NCI-H1436 treated with DMSO at 0.1 percent for 48 hours (cell line): ENCODE measurements at regions not wholly inside any gene's neighbourhood (a gene's known extent, or its start where the extent isn't known, plus 50 kb on each side); places are given as distances from the start of the nearest gene placed in this dataset.
A peak's percentile ranks its signal among the peaks of the same experiment; 100 is the strongest.

Experiments
- DNase-seq: peaks from one replicate; lab custom pipeline; 2025; lab: John Stamatoyannopoulos, UW

DNA sequence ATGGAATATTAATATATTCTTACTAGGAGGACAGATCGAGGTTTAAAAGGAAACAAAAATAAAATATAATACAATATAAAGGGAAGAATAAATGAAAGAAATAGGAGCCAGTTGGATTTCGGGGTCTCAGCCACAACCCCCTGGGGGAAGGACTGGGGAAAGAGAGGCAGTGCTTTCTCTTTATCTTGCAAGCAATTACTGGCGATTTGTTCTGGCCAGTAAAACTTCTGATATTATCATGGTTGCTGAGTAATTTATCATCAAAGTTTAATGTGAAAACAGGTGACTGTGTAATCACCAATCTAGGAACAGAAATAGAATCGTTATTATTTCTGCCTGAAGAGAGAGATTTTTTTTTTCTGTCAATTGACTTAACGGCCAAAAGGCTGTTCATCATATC is 917.7 kb upstream of the CELF4 start:
- DNase-seq = no peak

DNA sequence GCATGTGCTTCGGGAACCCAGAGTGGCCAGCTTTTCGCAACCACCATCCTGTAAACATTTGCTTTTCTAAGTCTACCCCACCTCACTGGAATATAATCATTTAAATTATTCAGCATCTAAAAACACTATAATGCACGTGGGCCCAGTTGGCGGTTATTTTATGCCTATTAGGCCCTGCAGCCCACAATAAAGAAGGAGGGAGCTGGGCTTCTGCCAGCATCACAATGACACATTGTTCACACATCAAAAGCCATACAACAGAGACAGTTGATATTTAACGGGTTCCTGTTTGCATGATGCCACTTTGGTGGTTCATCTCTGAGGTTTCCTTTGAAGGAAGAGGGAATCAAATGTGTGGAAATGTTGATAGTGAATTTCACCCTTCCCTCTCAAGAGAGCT is 916.0 kb upstream of the CELF4 start:
- DNase-seq = no peak

DNA sequence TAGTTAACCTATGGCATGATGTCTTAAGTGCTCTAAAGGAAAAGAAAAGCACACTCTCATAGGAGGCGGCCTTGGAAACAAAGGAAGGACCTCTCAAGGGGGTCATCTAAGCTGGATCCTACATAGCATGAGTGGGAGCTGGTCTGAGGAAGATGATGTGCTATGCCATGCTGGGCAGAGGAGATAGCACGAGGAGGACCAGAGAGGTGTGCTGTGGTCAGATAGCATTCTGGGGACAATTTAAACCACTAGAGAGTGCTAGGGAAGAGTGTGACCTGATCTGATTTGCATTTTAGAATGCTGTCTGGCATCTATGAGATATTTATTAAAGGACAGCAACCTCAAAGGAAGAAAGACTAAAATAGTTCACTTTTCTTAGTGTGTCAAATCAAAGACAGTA is 910.1 kb upstream of the CELF4 start:
- DNase-seq = no peak

DNA sequence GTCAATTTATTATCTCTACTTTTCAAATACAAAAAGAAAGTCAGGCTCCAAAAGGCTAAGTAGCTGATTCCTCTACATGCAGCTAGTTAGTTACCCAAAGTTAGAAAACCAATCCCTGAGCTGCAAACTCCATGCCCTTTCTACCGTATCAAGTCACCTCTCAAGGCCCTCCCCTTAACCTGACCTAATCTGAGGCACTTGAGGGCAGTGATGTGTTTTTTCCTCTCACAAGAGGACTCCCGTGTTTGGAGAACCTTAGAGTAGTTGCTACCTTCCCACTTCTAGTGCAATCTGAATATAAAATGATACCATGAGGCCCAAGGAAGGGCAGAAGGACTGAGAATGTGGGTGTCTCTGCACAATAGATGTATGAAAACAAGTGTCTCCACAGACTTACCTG is 907.9 kb upstream of the CELF4 start:
- DNase-seq = no peak

- DNase-seq = no peak
Observed at GRCh38 chr18:38470421-38470820, 904.8 kb upstream of the CELF4 start.

DNA sequence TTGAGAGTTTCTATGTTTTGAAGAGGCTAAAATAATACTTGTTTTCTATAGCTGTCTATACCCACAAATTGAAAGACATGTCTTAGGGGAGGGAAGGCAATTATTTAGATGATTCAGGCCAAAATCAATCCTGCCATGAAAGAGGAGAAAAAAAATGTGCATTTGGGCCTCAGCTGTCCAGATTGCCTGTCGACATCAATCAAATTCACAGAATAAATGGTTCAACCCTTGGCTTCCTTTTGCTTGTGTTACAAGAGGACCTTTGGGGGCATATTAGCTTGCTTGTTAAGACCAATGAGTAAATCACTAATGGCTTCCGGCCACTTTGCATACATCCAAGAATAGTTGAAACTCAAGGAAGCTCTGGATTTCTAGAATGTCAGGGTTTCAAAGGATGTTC is 900.8 kb upstream of the CELF4 start:
- no peak for DNase-seq

DNA sequence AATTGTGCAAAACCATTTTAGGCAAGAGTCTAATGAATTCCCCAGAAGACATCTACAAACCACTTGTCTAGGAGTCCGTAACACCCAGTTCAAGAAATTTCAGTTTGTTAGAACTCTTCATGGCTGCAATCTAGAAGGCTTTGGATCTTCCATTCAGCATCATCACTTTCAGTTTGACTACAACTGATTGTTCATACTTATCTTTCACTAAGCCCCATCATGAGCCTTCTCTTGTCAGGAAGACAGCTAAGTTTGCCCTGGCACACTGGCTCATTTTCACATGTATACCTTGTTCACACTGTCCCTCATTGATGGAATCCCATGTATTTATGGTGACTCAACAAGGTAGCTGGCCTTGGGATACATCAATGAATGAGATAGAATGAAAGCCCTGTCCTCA is 898.4 kb upstream of the CELF4 start:
- DNase-seq = no peak

GRCh38 chr18:38460657-38461056 is 895.1 kb upstream of the CELF4 start:
- DNase-seq = no peak

DNA sequence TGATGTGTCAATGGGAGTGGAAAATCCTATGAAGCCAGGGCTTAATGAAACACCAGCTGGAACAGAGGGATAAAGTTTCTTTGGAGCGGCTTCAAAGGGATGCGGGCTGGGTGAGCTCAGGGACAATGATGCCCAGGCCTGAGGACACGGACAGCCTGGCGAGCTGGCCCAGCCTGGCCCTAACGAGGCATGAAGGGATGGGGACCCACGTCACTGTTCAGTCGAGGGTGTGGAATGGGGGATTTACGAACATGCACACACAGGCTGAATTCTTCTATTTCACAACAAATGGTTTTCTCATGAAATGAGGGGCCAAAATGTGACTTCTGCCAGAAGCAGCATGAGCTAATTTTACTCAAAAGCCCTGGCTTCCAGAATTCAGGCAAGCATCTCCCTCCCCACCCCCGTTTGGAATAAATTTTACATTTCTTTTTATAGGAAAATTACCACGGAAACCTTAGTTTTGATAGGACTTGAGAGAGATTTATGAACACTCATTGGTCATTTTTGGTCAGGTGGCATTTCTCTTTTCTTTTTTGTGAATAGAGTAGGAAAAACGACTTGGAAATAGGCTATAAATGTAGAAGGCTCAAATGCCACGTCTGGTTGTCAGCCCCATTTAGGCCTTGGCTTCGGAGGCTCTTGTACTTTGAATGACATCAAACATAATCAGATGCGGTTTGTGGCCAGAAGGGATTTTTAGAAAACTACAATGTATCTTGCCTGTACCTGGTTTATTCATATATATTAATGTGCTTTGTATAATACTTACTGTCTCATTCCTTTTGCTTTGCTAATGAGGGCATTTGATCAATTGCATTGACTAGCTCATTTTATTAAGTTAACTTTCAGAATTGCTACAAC is 893.8 kb upstream of the CELF4 start:
- DNase-seq = no peak

- DNase-seq = no peak
Observed at GRCh38 chr18:38458698-38459097, 893.1 kb upstream of the CELF4 start.

DNA sequence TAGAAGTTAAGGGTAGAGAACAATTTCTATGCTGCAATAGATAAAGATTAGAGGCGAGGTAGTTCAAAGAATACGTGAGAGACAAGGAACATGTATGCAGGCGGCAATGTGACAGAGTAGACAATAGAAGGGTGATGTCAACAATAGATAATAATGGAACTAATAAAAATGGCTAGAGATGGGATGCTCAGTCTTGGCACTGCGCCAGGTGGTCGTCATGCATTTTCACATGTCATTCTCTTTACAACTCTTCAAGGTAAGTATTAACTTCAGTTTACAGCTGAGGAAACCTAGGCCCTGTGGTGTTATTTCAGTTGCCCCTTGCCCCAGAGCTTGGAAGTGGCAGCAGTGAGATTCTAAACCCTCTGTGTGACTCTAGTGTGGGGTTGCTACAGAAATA is 890.7 kb upstream of the CELF4 start:
- DNase-seq = no peak

GRCh38 chr18:38454764-38455469 is 889.3 kb upstream of the CELF4 start:
- no peak for DNase-seq

DNA sequence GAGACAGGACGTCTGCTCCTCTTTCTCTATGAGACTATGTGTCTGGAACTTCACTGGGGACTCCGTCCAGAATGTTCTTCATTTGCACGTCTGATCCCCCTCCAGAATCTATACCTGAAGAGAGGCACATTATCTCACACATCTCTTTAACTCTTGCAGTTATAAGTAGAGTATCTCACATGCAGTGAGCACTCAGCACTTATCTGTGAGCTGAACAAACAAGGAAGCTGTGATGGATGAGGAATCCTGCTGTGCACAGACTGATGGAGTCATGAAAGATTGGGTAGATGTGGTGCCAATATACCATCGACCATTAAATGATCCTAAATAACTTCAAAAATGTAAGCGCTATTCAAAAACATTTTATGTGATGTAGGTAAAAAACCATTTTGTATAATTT is 888.3 kb upstream of the CELF4 start:
- DNase-seq = no peak

GRCh38 chr18:38450876-38451275 is 885.3 kb upstream of the CELF4 start:
- no peak for DNase-seq

DNA sequence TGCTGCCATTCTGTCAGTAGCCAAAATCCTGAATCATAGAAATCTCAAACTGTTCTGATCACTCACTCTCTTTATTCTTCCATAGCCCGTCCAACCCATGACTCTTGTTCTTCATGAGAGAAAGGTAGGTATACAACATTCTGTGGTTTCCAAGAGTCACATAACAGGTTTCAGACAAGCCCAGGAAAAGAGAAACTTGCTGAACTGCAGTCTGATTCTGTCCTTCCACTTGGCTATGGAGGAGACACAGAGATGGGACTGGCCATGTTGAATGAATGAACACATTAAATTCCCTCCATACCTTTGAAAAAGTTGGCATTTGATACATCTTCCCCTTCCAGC is 880.2 kb upstream of the CELF4 start:
- DNase-seq = no peak

- DNase-seq = no peak
Observed at GRCh38 chr18:38444971-38445803, 879.6 kb upstream of the CELF4 start.

DNA sequence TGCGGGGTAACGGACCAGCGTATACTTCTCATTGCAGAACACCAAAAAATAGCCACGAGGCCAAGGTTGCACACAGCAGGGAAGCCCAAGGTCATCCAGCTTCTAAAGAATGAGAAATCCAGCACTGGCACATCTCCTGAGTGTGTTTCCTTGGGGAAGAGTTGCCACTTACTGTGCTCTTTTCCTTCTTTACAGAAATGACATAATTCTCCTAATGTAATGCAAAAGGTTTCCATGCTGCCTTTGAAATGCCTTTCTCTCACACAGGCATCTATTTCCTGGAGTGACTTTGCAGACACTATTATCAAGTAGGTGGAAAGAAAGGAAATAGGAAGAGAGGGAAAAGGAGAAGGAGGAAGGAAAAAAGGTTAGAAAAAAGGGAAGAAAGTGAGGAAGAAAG is 862.1 kb upstream of the CELF4 start:
- no peak for DNase-seq

DNA sequence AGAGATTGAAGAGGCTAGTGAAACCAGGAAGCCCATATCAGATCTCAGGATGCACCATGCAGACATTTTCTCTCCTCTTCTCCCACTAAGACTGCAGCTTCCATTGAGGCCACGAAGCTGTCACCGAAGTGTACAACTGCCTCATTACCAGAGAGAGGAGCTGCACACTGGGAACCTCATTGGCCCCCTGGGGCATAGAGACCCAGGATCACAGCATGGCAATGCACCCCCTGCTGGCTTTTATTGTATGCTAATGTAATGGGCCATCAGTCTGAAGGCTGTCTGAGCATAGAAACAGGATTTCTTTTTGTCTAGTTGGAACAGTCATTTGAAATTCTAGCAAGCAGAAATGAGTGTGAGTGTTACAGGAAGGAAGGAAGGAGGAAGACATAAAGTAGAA is 861.6 kb upstream of the CELF4 start:
- DNase-seq = peak; percentile 31

GRCh38 chr18:38421872-38422615 is 856.4 kb upstream of the CELF4 start:
- no peak for DNase-seq

DNA sequence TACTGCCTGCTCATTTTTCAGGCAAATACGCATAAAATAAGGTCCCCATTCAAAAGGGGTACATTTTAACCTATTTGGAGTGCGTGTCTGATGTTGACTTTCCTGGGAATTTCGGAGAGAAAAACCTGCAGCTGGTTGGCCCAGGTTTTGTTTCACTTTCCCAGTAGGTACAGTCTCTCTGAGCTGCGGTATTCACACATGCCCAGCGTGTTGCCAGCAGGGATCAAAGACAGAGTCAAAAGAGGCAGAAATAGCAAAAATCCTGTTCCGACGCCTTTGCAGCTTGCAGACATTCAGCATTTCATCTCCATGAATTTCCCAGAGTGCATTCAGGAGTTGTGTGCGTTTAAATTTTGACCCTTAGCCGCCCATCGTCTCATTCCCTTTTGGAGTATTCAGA is 855.4 kb upstream of the CELF4 start:
- DNase-seq = no peak

GRCh38 chr18:38420611-38421010 is 855.0 kb upstream of the CELF4 start:
- no peak for DNase-seq

GRCh38 chr18:38415811-38416210 is 850.2 kb upstream of the CELF4 start:
- no peak for DNase-seq
